ENCODE measurements at regions not wholly inside any gene's neighbourhood (a gene's known extent, or its start where the extent isn't known, plus 50 kb on each side); places are given as distances from the start of the nearest gene placed in this dataset.

DNA sequence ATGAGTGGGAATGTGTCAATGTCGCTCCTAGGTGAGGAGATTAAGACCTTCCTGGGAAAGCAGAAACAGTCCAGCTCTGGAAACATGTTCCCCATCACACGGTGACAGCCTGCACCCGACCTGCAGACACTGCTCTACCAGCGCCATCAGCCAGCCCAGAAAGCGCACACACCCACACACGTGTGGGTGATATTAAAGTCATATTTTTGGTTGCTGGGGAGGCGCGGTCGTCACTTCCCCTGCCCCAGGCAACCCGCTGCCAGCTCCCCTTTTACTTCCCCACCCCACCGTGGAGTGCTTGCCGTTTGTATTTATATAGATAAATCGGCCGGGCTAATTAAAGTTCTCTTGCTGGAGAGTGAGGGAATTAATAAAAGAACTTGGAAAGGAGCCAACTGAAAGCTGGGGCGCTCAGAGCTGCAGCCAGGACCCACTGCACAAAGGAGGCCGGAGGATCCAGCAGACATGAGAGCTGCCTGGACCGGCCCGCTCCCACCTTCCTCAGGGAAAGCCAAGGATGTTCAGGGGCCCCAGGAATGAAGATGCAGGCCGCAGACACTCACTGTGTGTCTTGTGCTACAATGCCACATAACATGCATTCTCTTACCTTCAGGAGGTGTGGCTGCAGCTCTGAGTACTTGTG is 145.2 kb upstream of the UNC5B start:
- no peak for TF ChIP-seq EP300 (IDR thresholded peaks at IDR 0.05; ENCODE audit: borderline replicate concordance)
- TF ChIP-seq CREB1 (IDR thresholded peaks at IDR 0.05; ENCODE audit: low read depth), result no peak
- no peak for TF ChIP-seq REST (IDR thresholded peaks at IDR 0.05; ENCODE audit: low read depth)
- TF ChIP-seq TEAD4 (IDR thresholded peaks at IDR 0.05), result no peak
- TF ChIP-seq CEBPB (IDR thresholded peaks at IDR 0.05), result no peak
- TF ChIP-seq ZBTB7A (IDR thresholded peaks at IDR 0.05; ENCODE audit: low read depth), result no peak
- TF ChIP-seq YY1 (IDR thresholded peaks at IDR 0.05; ENCODE audit: low read depth), result no peak
- TF ChIP-seq NFIC (IDR thresholded peaks at IDR 0.05), result no peak
- no peak for TF ChIP-seq TAF1 (IDR thresholded peaks at IDR 0.05; ENCODE audit: low read depth)
- TF ChIP-seq, protein P1, sequence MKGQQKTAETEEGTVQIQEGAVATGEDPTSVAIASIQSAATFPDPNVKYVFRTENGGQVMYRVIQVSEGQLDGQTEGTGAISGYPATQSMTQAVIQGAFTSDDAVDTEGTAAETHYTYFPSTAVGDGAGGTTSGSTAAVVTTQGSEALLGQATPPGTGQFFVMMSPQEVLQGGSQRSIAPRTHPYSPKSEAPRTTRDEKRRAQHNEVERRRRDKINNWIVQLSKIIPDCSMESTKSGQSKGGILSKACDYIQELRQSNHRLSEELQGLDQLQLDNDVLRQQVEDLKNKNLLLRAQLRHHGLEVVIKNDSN (IDR thresholded peaks at IDR 0.05), result no peak
- TF ChIP-seq RAD21 (IDR thresholded peaks at IDR 0.05; ENCODE audit: low read depth), result no peak
- no peak for TF ChIP-seq FOXM1 (IDR thresholded peaks at IDR 0.05; ENCODE audit: borderline replicate concordance, low read depth)
- TF ChIP-seq, protein P2, sequence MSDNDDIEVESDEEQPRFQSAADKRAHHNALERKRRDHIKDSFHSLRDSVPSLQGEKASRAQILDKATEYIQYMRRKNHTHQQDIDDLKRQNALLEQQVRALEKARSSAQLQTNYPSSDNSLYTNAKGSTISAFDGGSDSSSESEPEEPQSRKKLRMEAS (IDR thresholded peaks at IDR 0.05), result no peak
- TF ChIP-seq EGR1 (IDR thresholded peaks at IDR 0.05), result no peak

- TF ChIP-seq TEAD4 (IDR thresholded peaks at IDR 0.05) (no peak), CEBPB (IDR thresholded peaks at IDR 0.05) (no peak), TCF12 (IDR thresholded peaks at IDR 0.05; ENCODE audit: low read depth) (no peak), YY1 (IDR thresholded peaks at IDR 0.05; ENCODE audit: low read depth) (no peak), CREB1 (IDR thresholded peaks at IDR 0.05; ENCODE audit: low read depth) (no peak), RAD21 (IDR thresholded peaks at IDR 0.05; ENCODE audit: low read depth) (no peak), ZBTB7A (IDR thresholded peaks at IDR 0.05; ENCODE audit: low read depth) (no peak), TAF1 (IDR thresholded peaks at IDR 0.05; ENCODE audit: low read depth) (no peak), EP300 (IDR thresholded peaks at IDR 0.05; ENCODE audit: borderline replicate concordance) (no peak), REST (IDR thresholded peaks at IDR 0.05; ENCODE audit: low read depth) (no peak), FOXM1 (IDR thresholded peaks at IDR 0.05; ENCODE audit: borderline replicate concordance, low read depth) (no peak), NFIC (IDR thresholded peaks at IDR 0.05) (no peak)
- TF ChIP-seq, protein P1 (IDR thresholded peaks at IDR 0.05), result no peak
- TF ChIP-seq, protein P2 (IDR thresholded peaks at IDR 0.05), result no peak
These were observed 143.5 kb upstream of the UNC5B start for GRCh38 chr10:71068861-71069271.

DNA sequence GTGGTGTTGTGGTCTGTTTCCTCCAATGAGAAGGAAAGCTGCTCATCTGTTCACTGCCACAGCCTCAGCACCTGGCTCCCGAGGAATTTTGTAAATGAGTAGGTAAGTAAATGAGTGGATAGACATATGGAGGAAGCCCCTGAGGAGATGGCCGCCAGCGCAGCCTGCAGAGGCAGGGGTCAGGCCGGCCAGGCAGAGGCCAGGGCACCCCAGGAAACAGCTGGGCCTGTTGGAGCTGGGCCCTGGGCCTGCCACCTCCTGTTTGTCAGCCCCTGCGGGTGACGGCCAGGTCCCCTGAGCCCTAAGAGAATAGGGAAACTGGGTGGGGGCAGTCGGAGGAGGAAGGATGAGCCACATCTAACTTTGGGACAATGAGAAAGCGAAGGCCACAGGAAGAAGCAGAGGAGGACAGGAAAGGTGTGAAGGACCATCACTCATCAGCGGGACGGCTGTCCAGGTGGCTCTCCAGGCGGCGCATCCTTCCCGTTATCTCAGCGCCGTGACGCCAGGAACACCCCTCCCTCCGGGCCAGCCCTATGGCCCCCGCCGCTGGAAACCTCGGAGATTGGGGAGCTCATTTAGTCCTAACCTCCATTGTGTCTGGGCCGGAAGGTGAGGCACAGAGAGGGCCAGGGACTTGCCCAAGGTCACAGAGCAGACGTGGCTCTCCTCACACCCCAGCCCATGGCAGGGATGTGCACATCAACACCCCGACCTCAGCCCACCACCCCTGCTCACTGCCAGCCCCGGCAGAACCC is 142.3 kb upstream of the UNC5B start:
- TF ChIP-seq CEBPB (IDR thresholded peaks at IDR 0.05), result no peak
- no peak for TF ChIP-seq FOXM1 (IDR thresholded peaks at IDR 0.05; ENCODE audit: borderline replicate concordance, low read depth)
- TF ChIP-seq NFIC (IDR thresholded peaks at IDR 0.05), result no peak
- TF ChIP-seq, protein P2 (IDR thresholded peaks at IDR 0.05), result no peak
- TF ChIP-seq RAD21 (IDR thresholded peaks at IDR 0.05; ENCODE audit: low read depth), result no peak
- TF ChIP-seq, protein P1 (IDR thresholded peaks at IDR 0.05), result no peak
- no peak for TF ChIP-seq EGR1 (IDR thresholded peaks at IDR 0.05)
- no peak for TF ChIP-seq YY1 (IDR thresholded peaks at IDR 0.05; ENCODE audit: low read depth)
- TF ChIP-seq REST (IDR thresholded peaks at IDR 0.05; ENCODE audit: low read depth), result no peak
- no peak for TF ChIP-seq CREB1 (IDR thresholded peaks at IDR 0.05; ENCODE audit: low read depth)
- TF ChIP-seq TAF1 (IDR thresholded peaks at IDR 0.05; ENCODE audit: low read depth), result no peak
- no peak for TF ChIP-seq TEAD4 (IDR thresholded peaks at IDR 0.05)
- no peak for TF ChIP-seq ZBTB7A (IDR thresholded peaks at IDR 0.05; ENCODE audit: low read depth)
- no peak for TF ChIP-seq EP300 (IDR thresholded peaks at IDR 0.05; ENCODE audit: borderline replicate concordance)

Measured in Ishikawa (cell line).